Esophagus muscularis mucosa (tissue), 3 donors: ENCODE measurements at regions not wholly inside any gene's neighbourhood (a gene's known extent, or its start where the extent isn't known, plus 50 kb on each side); places are given as distances from the start of the nearest gene placed in this dataset.

Experiments used
- POLR2A ChIP-seq: fragments of 450-650 bp; IDR thresholded peaks from one replicate; pipeline ENCODE4 v1.6.1; 2017; ENCODE audit warnings: antibody characterized with exemption, moderate library complexity, mild to moderate bottlenecking, low read depth
- POLR2AphosphoS5 ChIP-seq, 2 donors: sonication (generic); formaldehyde crosslinking; IDR thresholded peaks; one replicate each; pipeline ENCODE4 v1.6.1; 2017; ENCODE audit warnings: antibody characterized with exemption in 2 of 2
- TF ChIP-seq, protein P1 (sequence below), 3 experiments: fragments of 200-600 bp in 2 of 3; fragments of 450-650 bp in 1 of 3; sonication (generic) in 2 of 3; IDR thresholded peaks; one replicate each; pipeline ENCODE4 v1.5.1; 2017 to 2019; ENCODE audit warnings: antibody characterized with exemption in 3 of 3, mild to moderate bottlenecking in 2 of 3, moderate library complexity in 1 of 3

DNA sequence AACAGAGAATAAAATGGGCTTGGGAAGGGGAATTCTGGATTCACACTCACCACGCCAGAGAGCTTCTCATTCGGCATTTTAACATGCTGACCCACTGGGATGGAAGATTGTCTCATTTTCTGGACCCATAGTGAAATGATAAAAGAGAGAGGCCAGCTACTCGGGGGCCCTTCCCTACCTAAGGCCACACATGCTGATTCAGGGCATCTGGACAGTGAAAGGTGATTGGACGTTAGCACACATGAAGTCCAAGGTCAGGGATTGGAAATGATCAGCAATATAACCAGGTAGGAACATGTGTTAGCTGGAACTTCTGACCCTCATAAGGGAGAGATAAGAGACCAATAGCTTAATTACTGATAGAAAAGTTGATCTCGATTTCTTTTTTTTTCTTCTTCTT lies 183.7 kb downstream of the NUFIP1 start:
- TF ChIP-seq, protein P1, sequence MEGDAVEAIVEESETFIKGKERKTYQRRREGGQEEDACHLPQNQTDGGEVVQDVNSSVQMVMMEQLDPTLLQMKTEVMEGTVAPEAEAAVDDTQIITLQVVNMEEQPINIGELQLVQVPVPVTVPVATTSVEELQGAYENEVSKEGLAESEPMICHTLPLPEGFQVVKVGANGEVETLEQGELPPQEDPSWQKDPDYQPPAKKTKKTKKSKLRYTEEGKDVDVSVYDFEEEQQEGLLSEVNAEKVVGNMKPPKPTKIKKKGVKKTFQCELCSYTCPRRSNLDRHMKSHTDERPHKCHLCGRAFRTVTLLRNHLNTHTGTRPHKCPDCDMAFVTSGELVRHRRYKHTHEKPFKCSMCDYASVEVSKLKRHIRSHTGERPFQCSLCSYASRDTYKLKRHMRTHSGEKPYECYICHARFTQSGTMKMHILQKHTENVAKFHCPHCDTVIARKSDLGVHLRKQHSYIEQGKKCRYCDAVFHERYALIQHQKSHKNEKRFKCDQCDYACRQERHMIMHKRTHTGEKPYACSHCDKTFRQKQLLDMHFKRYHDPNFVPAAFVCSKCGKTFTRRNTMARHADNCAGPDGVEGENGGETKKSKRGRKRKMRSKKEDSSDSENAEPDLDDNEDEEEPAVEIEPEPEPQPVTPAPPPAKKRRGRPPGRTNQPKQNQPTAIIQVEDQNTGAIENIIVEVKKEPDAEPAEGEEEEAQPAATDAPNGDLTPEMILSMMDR (IDR thresholded peaks at IDR 0.05), result no peak
- TF ChIP-seq POLR2A, result no peak
- TF ChIP-seq POLR2AphosphoS5 (IDR thresholded peaks at IDR 0.05), result no peak
